Neutrophil (primary cell): ENCODE measurements at regions not wholly inside any gene's neighbourhood (a gene's known extent, or its start where the extent isn't known, plus 50 kb on each side); places are given as distances from the start of the nearest gene placed in this dataset.

Source experiments
- H3K27ac ChIP-seq: fragments of 200-600 bp; sonication (generic); 2 replicates; pipeline ENCODE4 v1.5.1; 2016; ENCODE audit warnings: mild to moderate bottlenecking, moderate library complexity
- H3K27me3 ChIP-seq: fragments of 200-600 bp; sonication (generic); 2 replicates; pipeline ENCODE4 v1.6.0; 2016; ENCODE audit warnings: mild to moderate bottlenecking
- H3K36me3 ChIP-seq: fragments of 200-600 bp; sonication (generic); 2 replicates; pipeline ENCODE4 v1.5.1; 2017
- H3K4me1 ChIP-seq, 2 experiments: fragments of 200-600 bp in 1 of 2; sonication (generic) in 1 of 2; 1 replicate in 1 of 2; 2 replicates in 1 of 2; pipeline versions ENCODE4 v1.5.1 to v1.6.1; 2013 to 2016; ENCODE audit warnings: low read depth in 1 of 2, low read length in 1 of 2, mild to moderate bottlenecking in 1 of 2, moderate library complexity in 1 of 2; ENCODE audit not compliant: control insufficient read depth in 1 of 2, insufficient read depth in 1 of 2
- H3K4me3 ChIP-seq, 2 experiments: fragments of 200-600 bp in 1 of 2; sonication (generic) in 1 of 2; 1 replicate in 1 of 2; 2 replicates in 1 of 2; pipeline ENCODE4 v1.5.1; 2013 to 2016; ENCODE audit warnings: low read depth in 1 of 2, low read length in 1 of 2, mild to moderate bottlenecking in 1 of 2, moderate library complexity in 1 of 2
- H3K9me3 ChIP-seq: fragments of 200-600 bp; sonication (generic); 2 replicates; pipeline ENCODE4 v1.5.1; 2016
- TF ChIP-seq, protein P1 (sequence below): fragments of 200-600 bp; sonication (generic); IDR thresholded peaks from 2 replicates; pipeline ENCODE4 v1.5.1; 2016; ENCODE audit warnings: antibody characterized with exemption

GRCh38 chr5:124620743-124621142 is 125.7 kb downstream of the ZNF608 start:
- H3K4me1 ChIP-seq = no peaks in the 10 kb centered on the region
- TF ChIP-seq, protein P1, sequence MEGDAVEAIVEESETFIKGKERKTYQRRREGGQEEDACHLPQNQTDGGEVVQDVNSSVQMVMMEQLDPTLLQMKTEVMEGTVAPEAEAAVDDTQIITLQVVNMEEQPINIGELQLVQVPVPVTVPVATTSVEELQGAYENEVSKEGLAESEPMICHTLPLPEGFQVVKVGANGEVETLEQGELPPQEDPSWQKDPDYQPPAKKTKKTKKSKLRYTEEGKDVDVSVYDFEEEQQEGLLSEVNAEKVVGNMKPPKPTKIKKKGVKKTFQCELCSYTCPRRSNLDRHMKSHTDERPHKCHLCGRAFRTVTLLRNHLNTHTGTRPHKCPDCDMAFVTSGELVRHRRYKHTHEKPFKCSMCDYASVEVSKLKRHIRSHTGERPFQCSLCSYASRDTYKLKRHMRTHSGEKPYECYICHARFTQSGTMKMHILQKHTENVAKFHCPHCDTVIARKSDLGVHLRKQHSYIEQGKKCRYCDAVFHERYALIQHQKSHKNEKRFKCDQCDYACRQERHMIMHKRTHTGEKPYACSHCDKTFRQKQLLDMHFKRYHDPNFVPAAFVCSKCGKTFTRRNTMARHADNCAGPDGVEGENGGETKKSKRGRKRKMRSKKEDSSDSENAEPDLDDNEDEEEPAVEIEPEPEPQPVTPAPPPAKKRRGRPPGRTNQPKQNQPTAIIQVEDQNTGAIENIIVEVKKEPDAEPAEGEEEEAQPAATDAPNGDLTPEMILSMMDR = no peak
- H3K27me3 ChIP-seq = no peaks in the 10 kb centered on the region
- H3K9me3 ChIP-seq = no peaks in the 10 kb centered on the region
- H3K27ac ChIP-seq = no peak overlapping the region
- H3K4me3 ChIP-seq = no peak overlapping the region
- no peaks in the 10 kb centered on the region for H3K36me3 ChIP-seq

GRCh38 chr5:124619121-124619520 is 127.3 kb downstream of the ZNF608 start:
- Histone ChIP-seq H3K27me3 (no peaks in the 10 kb centered on the region), H3K27ac (no peak overlapping the region), H3K36me3 (no peaks in the 10 kb centered on the region), H3K4me1 (no peaks in the 10 kb centered on the region), H3K9me3 (no peaks in the 10 kb centered on the region), H3K4me3 (no peak overlapping the region)
- TF ChIP-seq, protein P1 = no peak

GRCh38 chr5:124617787-124618186 is 128.7 kb downstream of the ZNF608 start:
- Histone ChIP-seq H3K27me3 (no peaks in the 10 kb centered on the region), H3K4me1 (no peaks in the 10 kb centered on the region), H3K9me3 (no peaks in the 10 kb centered on the region), H3K4me3 (no peak overlapping the region), H3K27ac (no peak overlapping the region), H3K36me3 (no peaks in the 10 kb centered on the region)
- TF ChIP-seq, protein P1 = no peak

GRCh38 chr5:124614836-124615385 is 131.5 kb downstream of the ZNF608 start:
- Histone ChIP-seq H3K27me3 (no peaks in the 10 kb centered on the region), H3K36me3 (no peaks in the 10 kb centered on the region), H3K4me1 (no peaks in the 10 kb centered on the region), H3K9me3 (no peaks in the 10 kb centered on the region), H3K27ac (no peak overlapping the region), H3K4me3 (no peak overlapping the region)
- TF ChIP-seq, protein P1 = no peak

- Histone ChIP-seq H3K27ac (no peak overlapping the region), H3K36me3 (no peaks in the 10 kb centered on the region), H3K9me3 (no peaks in the 10 kb centered on the region), H3K27me3 (no peaks in the 10 kb centered on the region), H3K4me3 (no peak overlapping the region), H3K4me1 (no peaks in the 10 kb centered on the region)
- TF ChIP-seq, protein P1 = no peak
These were observed 132.3 kb downstream of the ZNF608 start for GRCh38 chr5:124614105-124614504.
